HepG2 (cell line): ENCODE measurements at regions not wholly inside any gene's neighbourhood (a gene's known extent, or its start where the extent isn't known, plus 50 kb on each side); places are given as distances from the start of the nearest gene placed in this dataset.
"Not testable (repeated sequence)": the region's sequence is repeated elsewhere in the genome, so short reads cannot be mapped to it uniquely, and the experiment has no call there.

Experiments used
- CEBPB ChIP-seq: IDR thresholded peaks from 2 replicates; pipeline ENCODE4 v1.6.1; 2011; ENCODE audit warnings: low read depth, low read length, improper control_type of control experiment, borderline replicate concordance
- ELF1 ChIP-seq: sonication (generic); formaldehyde crosslinking; IDR thresholded peaks from 2 replicates; pipeline ENCODE4 v1.4.0; 2020; ENCODE audit warnings: missing genetic modification reagents
- ETV5 ChIP-seq: IDR thresholded peaks from 2 replicates; pipeline ENCODE4 v1.6.1; 2018; ENCODE audit warnings: missing biosample characterization, missing genetic modification reagents, inconsistent platforms, borderline replicate concordance
- FIP1L1 ChIP-seq: fragments of 200-400 bp; formaldehyde crosslinking; IDR thresholded peaks from 2 replicates; pipeline ENCODE4 v1.6.1; 2018; ENCODE audit warnings: low read depth, mild to moderate bottlenecking, low read length, moderate library complexity, borderline replicate concordance; ENCODE audit not compliant: insufficient read depth
- FOXA1 ChIP-seq, 2 experiments: fragments of 450-650 bp in 1 of 2; sonication (generic) in 1 of 2; formaldehyde crosslinking in 1 of 2; IDR thresholded peaks; 2 replicates each; pipeline versions ENCODE4 v1.4.0 to v1.6.1; 2016 to 2020; ENCODE audit warnings: missing genetic modification reagents in 1 of 2
- HDAC6 ChIP-seq: fragments of 200-600 bp; sonication (generic); IDR thresholded peaks from 2 replicates; pipeline ENCODE4 v1.7.0; 2017; ENCODE audit warnings: mild to moderate bottlenecking, antibody characterized with exemption, low read length, low read depth
- JUND ChIP-seq: sonication (generic); formaldehyde crosslinking; IDR thresholded peaks from 2 replicates; pipeline ENCODE4 v1.8.0; 2022; ENCODE audit warnings: mild to moderate bottlenecking, missing genetic modification reagents
- KDM4B ChIP-seq: sonication (generic); formaldehyde crosslinking; IDR thresholded peaks from 2 replicates; pipeline ENCODE4 v1.4.0; 2020; ENCODE audit warnings: missing genetic modification reagents
- NCOA1 ChIP-seq: sonication (generic); formaldehyde crosslinking; IDR thresholded peaks from 2 replicates; pipeline ENCODE4 v1.9.0; 2021; ENCODE audit warnings: missing genetic modification reagents
- ZBTB42 ChIP-seq: sonication (generic); formaldehyde crosslinking; IDR thresholded peaks from 2 replicates; pipeline ENCODE4 v1.5.0; 2020; ENCODE audit warnings: mild to moderate bottlenecking, missing genetic modification reagents
- ZFP90 ChIP-seq: sonication (generic); formaldehyde crosslinking; IDR thresholded peaks from 2 replicates; pipeline ENCODE4 v1.8.0; 2022; ENCODE audit warnings: missing genetic modification reagents, mild to moderate bottlenecking, inconsistent platforms, borderline replicate concordance
- ZNF34 ChIP-seq: sonication (generic); formaldehyde crosslinking; IDR thresholded peaks from 2 replicates; pipeline ENCODE4 v1.4.0; 2020; ENCODE audit warnings: mild to moderate bottlenecking, missing genetic modification reagents, borderline replicate concordance
- TF ChIP-seq, protein P1 (sequence below): sonication (generic); formaldehyde crosslinking; IDR thresholded peaks from 2 replicates; pipeline ENCODE4 v1.5.1; 2020; ENCODE audit warnings: mild to moderate bottlenecking, missing genetic modification reagents, moderate library complexity
- TF ChIP-seq, protein P2 (sequence below): sonication (generic); formaldehyde crosslinking; IDR thresholded peaks from 2 replicates; pipeline ENCODE4 v1.5.0; 2020; ENCODE audit warnings: mild to moderate bottlenecking, missing genetic modification reagents, moderate library complexity

DNA sequence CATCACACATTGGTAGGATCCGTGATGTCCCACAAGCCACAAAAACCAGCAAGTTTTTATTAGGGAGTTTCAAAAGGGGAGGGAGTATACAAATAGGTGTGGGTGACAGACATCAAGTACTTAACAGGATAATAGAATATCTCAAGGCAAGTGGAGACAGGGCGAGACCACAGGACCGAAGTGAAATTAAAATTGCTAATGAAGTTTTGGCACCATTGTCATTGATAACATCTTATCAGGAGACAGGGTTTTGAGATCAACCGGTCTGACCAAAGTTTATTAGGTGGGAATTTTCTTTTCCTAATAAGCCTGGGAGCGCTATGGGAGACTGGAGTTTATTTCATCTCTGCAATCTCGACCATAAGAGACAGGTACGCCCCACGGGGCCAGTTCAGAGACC is 178.5 kb downstream of the OTOP1 start:
- not testable (repeated sequence) for TF ChIP-seq JUND (CRISPR knock-in tag); ZBTB42 (CRISPR knock-in tag); ELF1 (CRISPR knock-in tag); FIP1L1; NCOA1 (CRISPR knock-in tag); CEBPB; HDAC6; ETV5 (CRISPR knock-in tag); ZNF34 (CRISPR knock-in tag); KDM4B; ZFP90 (CRISPR knock-in tag); FOXA1 (IDR thresholded peaks at IDR 0.05); FOXA1 (CRISPR knock-in tag; IDR thresholded peaks at IDR 0.05)
- TF ChIP-seq, protein P1, sequence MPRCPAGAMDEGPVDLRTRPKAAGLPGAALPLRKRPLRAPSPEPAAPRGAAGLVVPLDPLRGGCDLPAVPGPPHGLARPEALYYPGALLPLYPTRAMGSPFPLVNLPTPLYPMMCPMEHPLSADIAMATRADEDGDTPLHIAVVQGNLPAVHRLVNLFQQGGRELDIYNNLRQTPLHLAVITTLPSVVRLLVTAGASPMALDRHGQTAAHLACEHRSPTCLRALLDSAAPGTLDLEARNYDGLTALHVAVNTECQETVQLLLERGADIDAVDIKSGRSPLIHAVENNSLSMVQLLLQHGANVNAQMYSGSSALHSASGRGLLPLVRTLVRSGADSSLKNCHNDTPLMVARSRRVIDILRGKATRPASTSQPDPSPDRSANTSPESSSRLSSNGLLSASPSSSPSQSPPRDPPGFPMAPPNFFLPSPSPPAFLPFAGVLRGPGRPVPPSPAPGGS (CRISPR knock-in tag) = not testable (repeated sequence)
- TF ChIP-seq, protein P2, sequence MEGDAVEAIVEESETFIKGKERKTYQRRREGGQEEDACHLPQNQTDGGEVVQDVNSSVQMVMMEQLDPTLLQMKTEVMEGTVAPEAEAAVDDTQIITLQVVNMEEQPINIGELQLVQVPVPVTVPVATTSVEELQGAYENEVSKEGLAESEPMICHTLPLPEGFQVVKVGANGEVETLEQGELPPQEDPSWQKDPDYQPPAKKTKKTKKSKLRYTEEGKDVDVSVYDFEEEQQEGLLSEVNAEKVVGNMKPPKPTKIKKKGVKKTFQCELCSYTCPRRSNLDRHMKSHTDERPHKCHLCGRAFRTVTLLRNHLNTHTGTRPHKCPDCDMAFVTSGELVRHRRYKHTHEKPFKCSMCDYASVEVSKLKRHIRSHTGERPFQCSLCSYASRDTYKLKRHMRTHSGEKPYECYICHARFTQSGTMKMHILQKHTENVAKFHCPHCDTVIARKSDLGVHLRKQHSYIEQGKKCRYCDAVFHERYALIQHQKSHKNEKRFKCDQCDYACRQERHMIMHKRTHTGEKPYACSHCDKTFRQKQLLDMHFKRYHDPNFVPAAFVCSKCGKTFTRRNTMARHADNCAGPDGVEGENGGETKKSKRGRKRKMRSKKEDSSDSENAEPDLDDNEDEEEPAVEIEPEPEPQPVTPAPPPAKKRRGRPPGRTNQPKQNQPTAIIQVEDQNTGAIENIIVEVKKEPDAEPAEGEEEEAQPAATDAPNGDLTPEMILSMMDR = not testable (repeated sequence)
